Suprapubic skin (tissue), 4 donors: ENCODE measurements at regions not wholly inside any gene's neighbourhood (a gene's known extent, or its start where the extent isn't known, plus 50 kb on each side); places are given as distances from the start of the nearest gene placed in this dataset.

Source experiments
- DNase-seq, 2 donors: peaks; one replicate each; pipeline ENCODE4 v3.0.0-alpha.2; 2019; ENCODE audit warnings: low spot score in 2 of 2
- H3K27ac ChIP-seq: fragments of 200-600 bp; sonication (generic); one replicate; pipeline ENCODE4 v1.5.1; 2019
- H3K27me3 ChIP-seq: fragments of 200-600 bp; sonication (generic); one replicate; pipeline ENCODE4 v1.5.1; 2019
- H3K36me3 ChIP-seq: fragments of 200-600 bp; sonication (generic); one replicate; pipeline ENCODE4 v1.5.1; 2019
- H3K4me1 ChIP-seq: fragments of 200-600 bp; sonication (generic); one replicate; pipeline ENCODE4 v1.5.1; 2019
- H3K4me3 ChIP-seq: fragments of 200-600 bp; sonication (generic); one replicate; pipeline ENCODE4 v1.5.1; 2019; ENCODE audit warnings: mild to moderate bottlenecking
- H3K9me3 ChIP-seq: fragments of 200-600 bp; sonication (generic); one replicate; pipeline ENCODE4 v1.5.1; 2019
- EP300 ChIP-seq: sonication (generic); formaldehyde crosslinking; IDR thresholded peaks from one replicate; pipeline ENCODE4 v1.6.1; 2017; ENCODE audit warnings: antibody characterized with exemption
- POLR2A ChIP-seq, 2 donors: fragments of 450-650 bp; IDR thresholded peaks; one replicate each; pipeline ENCODE4 v1.6.1; 2017; ENCODE audit warnings: antibody characterized with exemption in 2 of 2, mild to moderate bottlenecking in 2 of 2, moderate library complexity in 2 of 2
- POLR2AphosphoS5 ChIP-seq, 3 donors: sonication (generic); formaldehyde crosslinking; IDR thresholded peaks; one replicate each; pipeline ENCODE4 v1.6.1; 2017; ENCODE audit warnings: antibody characterized with exemption in 3 of 3
- WGBS: methylation state at CpG from one replicate; pipeline ENCODE4 v1.1.5; 2018; 5-methylcytosine and 5-hydroxymethylcytosine counted together
- TF ChIP-seq, protein P1 (sequence below), 2 donors: fragments of 200-600 bp in 1 of 2; fragments of 450-650 bp in 1 of 2; sonication (generic) in 1 of 2; IDR thresholded peaks; one replicate each; pipeline ENCODE4 v1.5.1; 2016 to 2019; ENCODE audit warnings: antibody characterized with exemption in 2 of 2, mild to moderate bottlenecking in 1 of 2, moderate library complexity in 1 of 2

DNA sequence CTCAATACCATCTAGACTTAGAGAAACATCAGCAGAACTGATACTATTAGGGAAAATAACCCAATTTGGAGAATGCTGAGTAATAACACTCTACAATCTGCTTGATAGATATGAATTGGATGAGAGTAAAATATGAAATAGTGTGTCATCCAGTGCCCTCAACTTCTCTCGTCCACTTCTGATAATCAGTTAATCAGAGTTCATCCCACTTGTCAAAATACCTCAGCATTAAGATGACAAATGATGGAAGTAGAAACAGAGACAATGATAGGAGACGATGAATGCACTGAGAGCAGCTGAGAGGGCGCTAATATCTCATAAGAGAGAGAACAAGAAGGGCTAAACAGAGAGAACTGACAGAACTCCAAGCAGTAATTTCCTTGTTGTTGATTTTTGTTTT lies 699.6 kb downstream of the EPHA7 start:
- no peaks in the 10 kb centered on the region for H3K27me3 ChIP-seq
- H3K4me3 ChIP-seq: no peak overlapping the region
- DNase-seq: no peak
- no peaks in the 10 kb centered on the region for H3K36me3 ChIP-seq
- WGBS: 72% methylated on average over 3 of the region's 3 CpGs
- TF ChIP-seq POLR2AphosphoS5 (IDR thresholded peaks at IDR 0.05) (no peak), POLR2A (IDR thresholded peaks at IDR 0.05) (no peak), EP300 (no peak)
- TF ChIP-seq, protein P1, sequence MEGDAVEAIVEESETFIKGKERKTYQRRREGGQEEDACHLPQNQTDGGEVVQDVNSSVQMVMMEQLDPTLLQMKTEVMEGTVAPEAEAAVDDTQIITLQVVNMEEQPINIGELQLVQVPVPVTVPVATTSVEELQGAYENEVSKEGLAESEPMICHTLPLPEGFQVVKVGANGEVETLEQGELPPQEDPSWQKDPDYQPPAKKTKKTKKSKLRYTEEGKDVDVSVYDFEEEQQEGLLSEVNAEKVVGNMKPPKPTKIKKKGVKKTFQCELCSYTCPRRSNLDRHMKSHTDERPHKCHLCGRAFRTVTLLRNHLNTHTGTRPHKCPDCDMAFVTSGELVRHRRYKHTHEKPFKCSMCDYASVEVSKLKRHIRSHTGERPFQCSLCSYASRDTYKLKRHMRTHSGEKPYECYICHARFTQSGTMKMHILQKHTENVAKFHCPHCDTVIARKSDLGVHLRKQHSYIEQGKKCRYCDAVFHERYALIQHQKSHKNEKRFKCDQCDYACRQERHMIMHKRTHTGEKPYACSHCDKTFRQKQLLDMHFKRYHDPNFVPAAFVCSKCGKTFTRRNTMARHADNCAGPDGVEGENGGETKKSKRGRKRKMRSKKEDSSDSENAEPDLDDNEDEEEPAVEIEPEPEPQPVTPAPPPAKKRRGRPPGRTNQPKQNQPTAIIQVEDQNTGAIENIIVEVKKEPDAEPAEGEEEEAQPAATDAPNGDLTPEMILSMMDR (IDR thresholded peaks at IDR 0.05): no peak
- no peak overlapping the region for H3K27ac ChIP-seq
- H3K9me3 ChIP-seq: peaks cover 10% of the 10 kb centered on the region
- H3K4me1 ChIP-seq: no peaks in the 10 kb centered on the region

DNA sequence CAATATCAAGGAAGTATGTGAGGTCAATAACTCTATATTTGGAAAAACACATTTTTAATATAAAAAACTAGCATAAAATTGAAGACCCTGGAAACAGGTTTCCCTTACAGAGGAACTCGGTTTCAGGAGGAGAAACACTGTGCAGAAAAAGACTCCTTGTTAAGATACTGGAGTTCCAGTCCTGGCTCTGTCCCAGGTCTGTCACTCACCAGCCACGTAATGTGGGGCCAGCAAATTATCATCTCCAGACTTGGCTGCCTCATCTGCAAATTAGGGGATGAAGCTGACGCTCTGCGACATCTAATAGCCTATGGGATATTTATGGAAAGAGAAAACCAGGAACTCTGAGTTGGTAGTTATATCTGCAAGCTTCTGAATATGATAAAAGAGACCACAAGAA lies 702.7 kb downstream of the EPHA7 start:
- Histone ChIP-seq H3K27ac (no peak overlapping the region), H3K4me1 (no peaks in the 10 kb centered on the region), H3K9me3 (no peaks in the 10 kb centered on the region), H3K36me3 (no peaks in the 10 kb centered on the region), H3K27me3 (no peaks in the 10 kb centered on the region), H3K4me3 (no peak overlapping the region)
- no peak for DNase-seq
- no peak for TF ChIP-seq POLR2A (IDR thresholded peaks at IDR 0.05)
- 70% methylated on average over 4 of the region's 4 CpGs for WGBS

DNA sequence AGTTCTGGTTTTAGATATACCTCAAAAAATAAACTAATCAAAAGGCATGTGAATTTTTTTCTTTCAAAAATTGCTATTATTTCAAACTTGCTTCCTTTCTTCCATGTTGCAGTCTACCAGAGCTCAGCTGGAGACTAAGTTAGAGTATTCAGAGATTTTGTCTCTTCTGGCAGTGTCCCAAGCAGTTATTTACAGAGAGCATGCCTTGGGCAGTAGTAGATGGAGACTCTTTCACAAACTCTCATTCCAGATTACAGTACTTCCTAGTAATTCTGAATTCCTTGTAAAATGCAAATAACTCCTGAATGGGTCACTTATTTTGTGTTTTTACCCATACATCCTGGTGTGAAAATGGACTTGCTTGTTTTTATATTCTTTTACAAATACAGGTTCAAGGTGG lies 703.4 kb downstream of the EPHA7 start:
- no peak for DNase-seq
- H3K27me3 ChIP-seq: no peaks in the 10 kb centered on the region
- TF ChIP-seq EP300 (no peak), POLR2A (IDR thresholded peaks at IDR 0.05) (no peak), POLR2AphosphoS5 (IDR thresholded peaks at IDR 0.05) (no peak)
- TF ChIP-seq, protein P1 (IDR thresholded peaks at IDR 0.05): no peak
- no peaks in the 10 kb centered on the region for H3K9me3 ChIP-seq
- H3K4me3 ChIP-seq: no peak overlapping the region
- no peaks in the 10 kb centered on the region for H3K36me3 ChIP-seq
- no peak overlapping the region for H3K27ac ChIP-seq
- H3K4me1 ChIP-seq: no peaks in the 10 kb centered on the region

DNA sequence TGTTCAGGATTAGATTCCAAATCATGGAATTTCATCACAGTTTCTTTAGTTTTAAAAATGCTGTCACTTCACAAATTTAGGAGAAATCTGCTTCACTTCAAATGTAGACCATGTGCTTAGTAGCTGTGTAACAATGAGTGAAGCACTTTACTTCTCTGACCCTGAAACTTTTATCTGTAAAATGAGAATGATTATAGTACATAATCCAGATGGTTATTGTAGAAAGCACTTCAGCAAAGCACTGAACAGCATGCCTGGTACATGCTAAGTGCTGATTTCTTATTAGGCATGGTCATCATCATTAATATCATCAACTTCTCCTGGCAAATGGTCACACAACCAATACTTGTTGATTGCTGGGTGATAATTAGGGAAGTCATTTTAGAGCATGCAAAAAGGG lies 705.0 kb downstream of the EPHA7 start:
- Histone ChIP-seq H3K4me1 (no peaks in the 10 kb centered on the region), H3K4me3 (no peak overlapping the region), H3K9me3 (no peaks in the 10 kb centered on the region), H3K27ac (no peak overlapping the region), H3K36me3 (no peaks in the 10 kb centered on the region), H3K27me3 (no peaks in the 10 kb centered on the region)
- TF ChIP-seq, protein P1 (IDR thresholded peaks at IDR 0.05): no peak
- TF ChIP-seq EP300 (no peak), POLR2A (IDR thresholded peaks at IDR 0.05) (no peak), POLR2AphosphoS5 (IDR thresholded peaks at IDR 0.05) (no peak)
- DNase-seq: no peak

DNA sequence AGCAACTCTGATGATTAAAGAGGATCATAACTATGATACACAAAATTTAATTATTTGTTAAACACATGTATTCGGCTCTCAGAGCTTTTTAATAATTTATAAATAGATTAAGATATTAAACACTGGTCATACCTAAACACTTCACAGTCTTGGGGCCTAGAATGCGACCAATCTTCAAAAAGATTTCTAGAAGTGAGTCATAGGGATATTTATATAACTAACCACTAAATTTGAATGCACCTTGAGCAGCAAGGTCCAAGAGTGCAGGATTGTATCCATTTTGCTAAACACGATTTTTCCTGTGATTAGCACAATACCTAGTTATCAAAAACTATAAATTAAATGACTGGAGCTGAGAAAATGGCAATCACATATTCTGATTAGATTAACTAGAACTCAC lies 709.3 kb downstream of the EPHA7 start:
- WGBS: 77% methylated on average over 3 of the region's 3 CpGs
- no peak overlapping the region for H3K27ac ChIP-seq
- H3K4me3 ChIP-seq: no peak overlapping the region
- H3K36me3 ChIP-seq: no peaks in the 10 kb centered on the region
- TF ChIP-seq POLR2A (IDR thresholded peaks at IDR 0.05): no peak
- TF ChIP-seq POLR2AphosphoS5 (IDR thresholded peaks at IDR 0.05): no peak
- TF ChIP-seq, protein P1 (IDR thresholded peaks at IDR 0.05): no peak
- no peak for TF ChIP-seq EP300
- no peaks in the 10 kb centered on the region for H3K27me3 ChIP-seq
- H3K4me1 ChIP-seq: no peaks in the 10 kb centered on the region
- no peak for DNase-seq
- no peaks in the 10 kb centered on the region for H3K9me3 ChIP-seq

DNA sequence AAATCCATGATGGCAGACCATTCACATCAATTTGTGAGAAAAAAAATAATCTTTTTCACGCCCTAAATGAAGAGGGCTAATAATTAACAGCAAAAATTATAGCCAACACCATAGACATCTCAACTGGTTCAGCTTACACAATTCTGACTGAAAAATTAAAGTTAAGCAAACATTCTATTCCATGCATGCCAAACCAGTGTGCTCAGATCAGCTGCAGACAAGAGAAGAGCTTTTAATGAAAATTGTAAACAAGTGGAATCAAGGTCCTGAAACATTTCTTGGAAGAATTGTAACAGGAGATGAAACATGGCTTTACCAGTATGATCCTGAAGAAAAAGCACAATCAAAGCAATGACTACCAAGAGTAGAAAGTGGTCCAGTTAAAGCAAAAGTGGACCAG lies 710.4 kb downstream of the EPHA7 start:
- DNase-seq: no peak
- Histone ChIP-seq H3K36me3 (no peaks in the 10 kb centered on the region), H3K9me3 (no peaks in the 10 kb centered on the region), H3K27me3 (no peaks in the 10 kb centered on the region), H3K27ac (no peak overlapping the region), H3K4me1 (no peaks in the 10 kb centered on the region), H3K4me3 (no peak overlapping the region)
- TF ChIP-seq, protein P1 (IDR thresholded peaks at IDR 0.05): no peak
- TF ChIP-seq POLR2A (IDR thresholded peaks at IDR 0.05) (no peak), POLR2AphosphoS5 (IDR thresholded peaks at IDR 0.05) (no peak), EP300 (no peak)
- 75% methylated on average over 1 of the region's 1 CpG for WGBS
